GM21381 (cell line): ENCODE measurements at regions not wholly inside any gene's neighbourhood (a gene's known extent, or its start where the extent isn't known, plus 50 kb on each side); places are given as distances from the start of the nearest gene placed in this dataset.

Experiments used
- ATAC-seq: cut with Tn5 transposase; IDR thresholded peaks from one replicate; pipeline ENCODE4 v1.9.1; 2021; ENCODE audit warnings: mild to moderate bottlenecking, moderate library complexity; ENCODE audit not compliant: unreplicated experiment

DNA sequence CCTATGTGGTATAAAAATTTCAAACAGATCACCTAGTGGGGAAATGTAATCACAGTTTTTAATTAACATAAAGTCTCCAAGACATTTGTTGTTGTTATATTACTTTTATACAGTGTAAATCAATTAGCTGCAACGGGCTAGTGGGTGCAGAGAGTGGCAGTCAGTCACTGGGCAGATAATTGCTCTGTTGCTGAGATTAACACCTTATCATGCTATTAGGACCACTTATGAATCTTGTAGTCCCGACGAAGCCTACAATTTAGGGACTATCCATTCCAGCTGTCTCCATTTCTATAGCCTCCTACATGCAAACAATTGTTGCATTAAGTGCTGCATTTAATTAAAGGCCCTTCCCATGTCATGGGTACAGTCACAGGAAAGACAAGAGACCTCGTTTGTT is 158.9 kb upstream of the PROX1 start:
- no peak for ATAC-seq

DNA sequence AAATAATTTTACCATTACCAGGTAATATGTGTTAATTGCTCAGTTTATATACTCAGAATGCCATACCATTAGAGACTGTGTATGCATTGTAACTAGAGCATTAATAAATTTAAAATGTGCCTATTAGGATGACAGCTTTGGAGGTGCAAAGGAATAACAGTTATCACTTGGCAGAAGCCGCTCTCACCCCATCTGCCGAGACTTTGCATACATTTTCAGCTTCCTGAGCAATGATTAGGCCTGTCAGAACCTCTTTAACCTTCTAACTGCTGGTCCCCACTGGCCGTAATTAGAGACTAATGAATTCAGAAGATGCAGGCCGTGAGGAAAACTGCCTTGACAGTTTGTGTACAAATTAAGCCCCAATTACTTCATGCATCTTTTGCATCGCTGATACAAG is 158.0 kb upstream of the PROX1 start:
- ATAC-seq = no peak

DNA sequence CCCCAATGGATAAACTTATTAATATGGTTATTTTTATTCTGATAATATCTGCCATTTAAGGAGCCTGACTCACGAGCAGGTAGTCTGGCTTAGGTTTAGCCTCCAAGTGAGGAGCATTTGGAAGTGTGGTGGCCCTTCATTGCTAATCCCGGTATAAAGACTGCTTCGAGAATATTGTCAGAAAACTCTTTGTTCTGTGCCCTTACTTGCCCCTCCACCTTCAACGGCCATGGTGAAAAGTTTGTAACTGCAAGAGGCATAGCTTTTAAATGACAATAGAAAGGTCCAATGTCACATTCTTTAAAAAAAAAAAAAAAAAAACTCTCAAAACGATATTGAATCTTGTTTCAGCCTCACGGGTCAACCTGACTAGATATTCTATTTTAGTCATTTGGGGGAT is 157.4 kb upstream of the PROX1 start:
- no peak for ATAC-seq

DNA sequence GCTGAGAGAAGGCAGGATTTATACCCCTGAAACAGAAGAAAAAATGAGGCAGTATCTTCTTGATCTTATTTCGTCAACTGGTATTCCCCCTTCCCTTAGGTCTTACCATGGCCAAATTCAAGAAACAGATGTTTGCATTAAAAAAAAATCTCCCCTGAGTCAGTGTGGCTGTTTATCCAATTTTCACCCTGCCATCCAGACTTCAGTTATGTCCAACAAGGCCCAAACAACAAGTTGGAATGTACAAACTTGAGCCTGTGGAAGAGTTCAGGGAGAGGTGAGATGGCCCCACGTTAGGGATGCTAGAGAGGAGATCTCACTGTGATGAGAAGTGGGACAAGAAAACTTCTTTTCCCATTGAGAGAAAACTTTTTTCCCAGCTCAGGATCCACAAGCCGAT is 147.2 kb upstream of the PROX1 start:
- ATAC-seq = no peak

GRCh38 chr1:213844632-213845031 is 143.1 kb upstream of the PROX1 start:
- no peak for ATAC-seq

DNA sequence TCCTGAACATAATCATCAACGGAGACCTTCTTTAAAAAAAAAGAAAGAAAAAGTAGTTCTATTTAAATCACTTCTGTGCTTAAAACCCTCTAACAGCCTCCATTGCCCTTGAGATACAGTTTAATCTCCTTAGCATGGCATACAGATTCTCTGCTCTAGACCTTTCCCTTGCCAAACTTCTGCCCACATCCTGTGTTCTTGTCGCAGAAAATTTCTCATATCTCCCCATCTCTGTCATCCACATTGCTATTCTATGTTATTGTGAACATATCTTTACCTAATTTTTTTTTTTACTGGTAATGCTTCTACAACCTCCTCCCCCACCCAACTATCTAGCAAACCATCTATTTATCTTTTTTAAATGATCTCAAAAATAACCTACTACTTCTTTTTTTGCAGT is 135.7 kb upstream of the PROX1 start:
- ATAC-seq = no peak

GRCh38 chr1:213858581-213858980 is 129.2 kb upstream of the PROX1 start:
- ATAC-seq = no peak

- no peak for ATAC-seq
These were observed 125.9 kb upstream of the PROX1 start for GRCh38 chr1:213861841-213862240.

- no peak for ATAC-seq
These were observed 123.7 kb upstream of the PROX1 start for GRCh38 chr1:213864091-213864490.

DNA sequence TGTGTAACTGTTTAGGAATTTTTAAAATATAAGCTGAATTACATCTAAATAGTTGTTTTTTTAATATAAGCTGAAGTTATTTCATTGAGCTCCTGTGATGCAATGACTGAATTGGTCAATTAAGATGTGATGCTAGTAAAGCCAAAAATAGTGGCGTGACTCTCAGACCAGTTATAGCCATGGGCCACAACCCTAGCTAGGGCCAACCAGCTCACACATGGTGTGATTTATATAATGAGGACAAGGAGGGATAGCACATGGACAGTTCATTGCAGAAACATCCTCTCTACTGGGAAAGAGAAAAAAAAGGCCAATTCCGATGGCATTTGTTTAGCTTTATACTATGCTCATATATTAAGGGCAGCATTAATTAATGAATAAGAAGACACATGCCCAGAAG is 119.3 kb upstream of the PROX1 start:
- ATAC-seq = no peak

GRCh38 chr1:213871179-213871578 is 116.6 kb upstream of the PROX1 start:
- no peak for ATAC-seq

- no peak for ATAC-seq
These were observed 113.0 kb upstream of the PROX1 start for GRCh38 chr1:213874789-213875188.

- no peak for ATAC-seq
These were observed 111.2 kb upstream of the PROX1 start for GRCh38 chr1:213876531-213876930.

- no peak for ATAC-seq
These were observed 104.2 kb upstream of the PROX1 start for GRCh38 chr1:213883618-213884017.

DNA sequence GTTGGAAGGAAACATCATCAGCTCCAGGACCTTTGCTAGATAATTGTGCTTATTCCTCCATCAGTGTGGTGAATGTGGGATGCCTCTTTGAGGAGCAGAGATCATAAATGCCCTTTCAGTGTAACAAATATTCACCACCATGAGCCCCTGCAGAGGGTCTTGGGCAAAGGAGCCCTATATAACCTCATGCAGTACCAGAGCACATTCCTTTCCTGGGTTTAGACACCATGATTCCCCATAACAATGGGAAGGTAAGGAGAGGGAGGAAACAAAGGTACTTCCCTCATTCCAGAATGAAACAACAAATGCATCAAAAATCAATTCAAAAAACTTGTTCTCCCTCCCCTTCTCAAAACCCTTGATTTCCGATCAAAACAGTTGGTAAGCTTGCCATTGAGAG is 103.4 kb upstream of the PROX1 start:
- ATAC-seq = no peak

- no peak for ATAC-seq
These were observed 102.8 kb upstream of the PROX1 start for GRCh38 chr1:213884942-213885341.

DNA sequence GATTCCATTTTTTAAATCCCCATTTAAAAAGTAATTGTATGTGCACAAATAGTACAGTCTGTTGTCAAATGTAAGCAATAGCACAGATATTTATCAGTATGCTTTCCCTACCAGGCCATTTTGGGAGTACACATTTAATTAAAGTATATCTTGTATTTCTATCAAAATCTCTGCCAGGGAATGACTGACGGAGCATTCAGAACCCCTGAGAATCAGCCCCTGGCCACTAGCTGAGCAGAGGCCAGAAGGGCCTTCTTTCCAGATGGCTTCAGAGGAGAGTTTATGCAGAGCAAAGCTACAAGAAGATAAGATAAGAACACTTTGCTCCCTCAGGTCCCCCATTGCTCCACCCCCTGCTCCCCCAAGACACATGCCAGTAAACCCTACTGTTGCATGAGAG is 99.9 kb upstream of the PROX1 start:
- no peak for ATAC-seq

GRCh38 chr1:213891989-213892902 is 95.5 kb upstream of the PROX1 start:
- no peak for ATAC-seq

DNA sequence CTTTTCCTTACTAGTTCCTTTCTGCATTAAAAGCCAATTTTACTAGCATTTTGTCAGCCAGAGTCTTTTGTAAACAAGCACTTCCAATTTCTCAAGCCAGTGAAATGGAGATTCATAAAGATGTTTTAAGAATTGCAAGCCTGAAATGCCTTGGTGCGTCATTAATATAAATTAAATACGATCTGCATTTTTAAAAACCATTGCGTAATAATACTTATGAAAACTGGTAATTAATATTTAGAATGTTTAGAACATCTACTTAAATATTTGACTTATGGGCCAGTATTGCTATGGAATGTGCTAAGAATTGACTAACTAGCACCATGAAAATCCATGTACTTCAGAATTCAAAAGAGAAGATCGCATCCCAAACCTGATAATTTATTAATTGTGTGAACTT is 89.1 kb upstream of the PROX1 start:
- ATAC-seq = no peak

DNA sequence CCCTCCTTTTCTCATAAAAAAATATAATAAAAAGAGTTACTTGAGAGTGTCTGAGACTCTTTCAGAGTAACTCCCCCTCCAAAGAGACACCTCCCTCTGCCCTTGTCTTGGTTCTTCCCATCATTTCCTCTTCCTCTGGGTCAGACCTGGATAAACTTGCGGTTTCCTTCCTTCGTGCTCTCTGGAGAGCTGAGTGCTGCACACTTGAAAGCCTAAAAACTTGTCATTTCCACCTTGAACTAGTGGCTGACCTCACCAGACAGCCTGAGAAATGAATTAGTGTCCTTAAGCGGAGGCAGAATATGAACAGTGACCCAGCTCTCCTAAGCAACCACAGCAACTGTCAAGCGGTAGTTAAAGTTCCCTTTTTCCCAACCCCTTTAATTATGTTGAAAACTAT is 88.4 kb upstream of the PROX1 start:
- no peak for ATAC-seq

DNA sequence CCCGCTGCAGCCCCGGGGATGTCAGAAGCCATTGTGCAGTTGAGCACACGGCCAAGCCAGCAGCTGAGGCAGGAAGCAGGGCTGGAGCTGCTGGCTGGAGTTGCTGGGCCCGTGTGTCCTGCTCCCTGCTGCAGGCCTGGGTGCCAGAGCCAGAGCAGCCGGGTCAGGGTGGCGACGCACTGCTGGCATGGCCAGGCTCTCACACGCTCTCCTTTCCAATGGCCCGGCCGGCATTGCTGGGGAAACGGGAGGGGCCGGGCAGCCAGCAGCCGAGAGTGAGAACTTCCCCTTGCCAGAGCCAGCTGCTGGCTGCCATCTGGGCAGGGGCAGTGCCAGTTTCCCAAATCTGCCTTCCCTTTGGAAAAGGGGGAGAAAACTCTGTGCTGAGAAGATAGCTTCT is 82.4 kb upstream of the PROX1 start:
- ATAC-seq = no peak

DNA sequence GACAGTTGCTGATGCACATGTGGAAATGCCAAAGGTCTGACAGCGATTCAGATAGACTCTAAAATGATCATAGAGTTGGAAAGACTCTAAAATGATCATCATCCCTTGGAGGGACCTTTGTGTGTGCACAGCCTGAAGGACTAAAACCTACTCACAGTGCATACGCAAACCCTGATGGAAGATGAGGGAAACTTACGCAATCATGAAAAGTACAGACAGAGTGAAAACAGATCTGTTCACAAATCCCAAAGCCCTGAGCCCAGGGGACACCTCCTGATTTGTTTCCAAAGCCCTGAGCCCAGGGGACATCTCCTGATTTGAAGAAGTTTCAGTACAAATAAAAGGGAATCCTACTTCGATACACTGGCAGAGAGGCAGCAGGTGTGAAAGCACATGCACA is 79.3 kb upstream of the PROX1 start:
- no peak for ATAC-seq

- ATAC-seq = no peak
These were observed 73.4 kb upstream of the PROX1 start for GRCh38 chr1:213914392-213914791.
